Trophoblast cell (in vitro differentiated cells and primary cell): ENCODE measurements at regions not wholly inside any gene's neighbourhood (a gene's known extent, or its start where the extent isn't known, plus 50 kb on each side); places are given as distances from the start of the nearest gene placed in this dataset.

Experiments used
- DNase-seq, 2 donors: peaks; one replicate each; pipeline ENCODE4 v3.0.0-alpha.2; 2016
- H2AFZ ChIP-seq: 2 replicates; pipeline ENCODE4 v1.6.1; 2013; ENCODE audit warnings: low read length, moderate library complexity, mild to moderate bottlenecking; ENCODE audit not compliant: insufficient read depth, poor library complexity
- H2AK5ac ChIP-seq: 2 replicates; pipeline ENCODE4 v1.6.1; 2013; ENCODE audit warnings: mild to moderate bottlenecking, low read length
- H2BK120ac ChIP-seq: 2 replicates; pipeline ENCODE4 v1.6.1; 2013; ENCODE audit warnings: low read length, mild to moderate bottlenecking, moderate library complexity; ENCODE audit not compliant: insufficient read depth, poor library complexity
- H2BK12ac ChIP-seq: 2 replicates; pipeline ENCODE4 v1.6.1; 2013; ENCODE audit warnings: mild to moderate bottlenecking, low read length, moderate library complexity
- H2BK5ac ChIP-seq: 2 replicates; pipeline ENCODE4 v1.6.1; 2013; ENCODE audit warnings: low read length, low read depth, moderate library complexity, mild to moderate bottlenecking; ENCODE audit not compliant: poor library complexity
- H3K14ac ChIP-seq: 2 replicates; pipeline ENCODE4 v1.6.1; 2013; ENCODE audit warnings: mild to moderate bottlenecking, low read length
- H3K18ac ChIP-seq: 2 replicates; pipeline ENCODE4 v1.6.1; 2013; ENCODE audit warnings: mild to moderate bottlenecking, low read length
- H3K23ac ChIP-seq: 2 replicates; pipeline ENCODE4 v1.6.1; 2013; ENCODE audit warnings: low read length
- H3K27ac ChIP-seq: 2 replicates; pipeline ENCODE4 v1.5.1; 2013; ENCODE audit warnings: low read depth, mild to moderate bottlenecking, inconsistent platforms, low read length, moderate library complexity
- H3K27me3 ChIP-seq: 2 replicates; pipeline ENCODE4 v1.6.1; 2013; ENCODE audit warnings: inconsistent platforms, mild to moderate bottlenecking, low read length, moderate library complexity; ENCODE audit not compliant: insufficient read depth
- H3K36me3 ChIP-seq, 2 experiments: 1 replicate in 1 of 2; 2 replicates in 1 of 2; pipeline ENCODE4 v1.6.1; 2013; ENCODE audit warnings: low read length in 2 of 2, mild to moderate bottlenecking in 2 of 2, moderate library complexity in 1 of 2; ENCODE audit not compliant: insufficient read depth in 2 of 2, control insufficient read depth in 1 of 2
- H3K4ac ChIP-seq: 2 replicates; pipeline ENCODE4 v1.6.1; 2013; ENCODE audit warnings: low read depth, mild to moderate bottlenecking, low read length, moderate library complexity
- H3K4me1 ChIP-seq, 2 experiments: 1 replicate in 1 of 2; 2 replicates in 1 of 2; pipeline ENCODE4 v1.6.1; 2013; ENCODE audit warnings: low read length in 2 of 2, mild to moderate bottlenecking in 2 of 2, moderate library complexity in 1 of 2; ENCODE audit not compliant: insufficient read depth in 2 of 2, control insufficient read depth in 1 of 2
- H3K4me2 ChIP-seq: 2 replicates; pipeline ENCODE4 v1.6.1; 2013; ENCODE audit warnings: inconsistent platforms, mild to moderate bottlenecking, low read length, moderate library complexity
- H3K4me3 ChIP-seq: 2 replicates; pipeline ENCODE4 v1.5.1; 2013; ENCODE audit warnings: mild to moderate bottlenecking, low read depth, low read length, inconsistent platforms
- H3K79me1 ChIP-seq: one replicate; pipeline ENCODE4 v1.6.1; 2013; ENCODE audit warnings: low read length
- H3K79me2 ChIP-seq: 2 replicates; pipeline ENCODE4 v1.6.1; 2013; ENCODE audit warnings: low read length, mild to moderate bottlenecking; ENCODE audit not compliant: control insufficient read depth, insufficient read depth, poor library complexity
- H3K9ac ChIP-seq: 2 replicates; pipeline ENCODE4 v1.6.1; 2013; ENCODE audit warnings: mild to moderate bottlenecking, low read length
- H3K9me3 ChIP-seq: 2 replicates; pipeline ENCODE4 v1.6.1; 2013; ENCODE audit warnings: low read depth, mild to moderate bottlenecking, control low read depth, inconsistent platforms, low read length; ENCODE audit not compliant: insufficient read depth
- H4K12ac ChIP-seq: 2 replicates; pipeline ENCODE4 v1.6.1; 2013; ENCODE audit warnings: low read depth, mild to moderate bottlenecking, low read length, moderate library complexity
- H4K8ac ChIP-seq: 2 replicates; pipeline ENCODE4 v1.6.1; 2013; ENCODE audit warnings: low read depth, mild to moderate bottlenecking, low read length, moderate library complexity
- H4K91ac ChIP-seq: one replicate; pipeline ENCODE4 v1.6.1; 2013; ENCODE audit warnings: low read depth, mild to moderate bottlenecking, low read length, moderate library complexity
- WGBS: extraction: QIAGEN DNeasy Blood & Tissue Kit; methylation state at CpG from one replicate; pipeline ENCODE4 v1.1.7; 2013; ENCODE audit warnings: missing lambda C conversion rate; ENCODE audit not compliant: insufficient read length, insufficient coverage; ENCODE audit errors: extremely low coverage; 5-methylcytosine and 5-hydroxymethylcytosine counted together

DNA sequence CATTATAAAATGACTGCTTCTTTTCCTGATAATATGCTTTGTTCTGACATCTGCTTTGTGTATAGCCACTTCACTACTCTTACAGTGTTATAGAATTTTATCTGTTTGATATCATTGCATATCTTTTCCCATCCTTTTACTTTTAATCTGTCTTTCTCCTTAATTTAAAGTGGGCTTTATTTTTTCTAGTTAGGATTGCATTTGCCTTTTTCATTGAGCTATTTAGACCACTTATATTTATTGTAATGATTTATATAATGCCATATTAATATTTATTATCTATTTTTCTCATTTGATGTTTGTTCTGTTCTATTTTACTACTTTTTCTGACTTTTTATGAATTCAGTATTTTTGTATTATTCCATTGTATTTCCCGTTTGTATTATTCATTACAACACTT is 758.7 kb downstream of the TMEM182 start:
- no peak for DNase-seq
- Histone ChIP-seq H2BK5ac (no peak overlapping the region), H4K8ac (no peak overlapping the region), H3K18ac (no peak overlapping the region), H3K36me3 (no peaks in the 10 kb centered on the region), H2AFZ (no peak overlapping the region), H3K4me1 (no peaks in the 10 kb centered on the region), H4K12ac (no peak overlapping the region), H3K9ac (no peak overlapping the region), H3K14ac (no peak overlapping the region), H3K9me3 (no peaks in the 10 kb centered on the region), H2BK120ac (no peak overlapping the region), H3K4ac (no peak overlapping the region), H2BK12ac (no peak overlapping the region), H2AK5ac (no peak overlapping the region), H3K4me3 (no peak overlapping the region), H3K79me1 (no peaks in the 10 kb centered on the region), H3K27ac (no peak overlapping the region), H3K79me2 (no peaks in the 10 kb centered on the region), H3K23ac (no peak overlapping the region), H3K4me2 (no peak overlapping the region), H4K91ac (no peak overlapping the region), H3K27me3 (no peaks in the 10 kb centered on the region)
- WGBS = no CpG with 5 or more reads among the region's 1 CpG

DNA sequence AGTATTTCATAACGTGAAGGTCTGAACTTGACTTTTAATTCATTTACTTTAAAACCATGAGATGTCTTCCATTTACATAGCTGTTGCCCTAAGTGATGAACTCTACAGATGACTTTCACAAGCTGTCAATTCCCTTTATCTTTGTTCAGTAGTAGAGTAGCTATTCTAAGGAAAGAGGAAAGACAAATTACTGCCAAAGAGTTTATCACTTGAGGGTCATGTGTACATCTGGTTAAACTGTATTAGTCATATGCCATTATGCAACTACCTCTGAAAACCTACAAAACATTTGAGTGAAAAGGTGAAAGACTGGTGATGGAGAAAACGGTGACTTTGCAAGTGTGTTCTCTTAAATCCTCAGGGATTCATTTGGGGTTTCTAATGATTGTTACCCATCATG is 763.9 kb downstream of the TMEM182 start:
- H2BK12ac ChIP-seq = no peak overlapping the region
- no peak overlapping the region for H3K23ac ChIP-seq
- H3K4me3 ChIP-seq = no peak overlapping the region
- H2BK120ac ChIP-seq = no peak overlapping the region
- H3K4ac ChIP-seq = no peak overlapping the region
- H2BK5ac ChIP-seq = no peak overlapping the region
- no peak for DNase-seq
- H3K18ac ChIP-seq = no peak overlapping the region
- no CpG with 5 or more reads among the region's 2 CpGs for WGBS
- no peaks in the 10 kb centered on the region for H3K4me1 ChIP-seq
- H4K91ac ChIP-seq = no peak overlapping the region
- no peaks in the 10 kb centered on the region for H3K9me3 ChIP-seq
- H3K9ac ChIP-seq = no peak overlapping the region
- no peak overlapping the region for H3K14ac ChIP-seq
- H2AK5ac ChIP-seq = no peak overlapping the region
- no peaks in the 10 kb centered on the region for H3K79me1 ChIP-seq
- H3K36me3 ChIP-seq = no peaks in the 10 kb centered on the region
- no peaks in the 10 kb centered on the region for H3K79me2 ChIP-seq
- no peak overlapping the region for H4K12ac ChIP-seq
- H3K27me3 ChIP-seq = no peaks in the 10 kb centered on the region
- no peak overlapping the region for H2AFZ ChIP-seq
- no peak overlapping the region for H4K8ac ChIP-seq
- no peak overlapping the region for H3K27ac ChIP-seq
- no peak overlapping the region for H3K4me2 ChIP-seq

DNA sequence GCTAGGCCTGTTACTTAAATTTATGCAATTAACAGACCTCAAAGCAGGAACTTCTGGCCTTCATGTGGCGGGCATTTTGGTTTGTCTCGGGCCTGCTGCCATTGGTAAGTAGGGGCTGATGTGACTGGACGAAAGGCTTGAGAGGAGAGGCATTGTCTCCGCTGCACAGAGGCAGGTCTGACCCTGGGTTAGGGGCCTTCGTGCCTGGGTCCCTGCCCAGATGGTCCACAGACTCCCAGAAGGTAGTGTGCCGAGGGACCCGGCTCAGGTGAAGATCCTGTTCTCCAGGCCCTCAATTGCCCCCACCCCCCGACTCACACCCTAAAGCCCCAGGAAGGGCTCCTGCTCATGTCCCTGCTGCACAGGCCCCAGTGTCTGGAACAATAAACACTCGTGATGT is 764.9 kb downstream of the TMEM182 start:
- DNase-seq = no peak
- Histone ChIP-seq H2AK5ac (no peak overlapping the region), H2BK5ac (no peak overlapping the region), H3K79me2 (no peaks in the 10 kb centered on the region), H2BK12ac (no peak overlapping the region), H3K9me3 (no peaks in the 10 kb centered on the region), H3K27me3 (no peaks in the 10 kb centered on the region), H3K9ac (no peak overlapping the region), H4K8ac (no peak overlapping the region), H3K18ac (no peak overlapping the region), H4K91ac (no peak overlapping the region), H4K12ac (no peak overlapping the region), H3K4ac (no peak overlapping the region), H3K36me3 (no peaks in the 10 kb centered on the region), H3K27ac (no peak overlapping the region), H3K4me1 (no peaks in the 10 kb centered on the region), H3K79me1 (no peaks in the 10 kb centered on the region), H3K4me2 (no peak overlapping the region), H2BK120ac (no peak overlapping the region), H3K23ac (no peak overlapping the region), H3K4me3 (no peak overlapping the region), H3K14ac (no peak overlapping the region), H2AFZ (no peak overlapping the region)
- no CpG with 5 or more reads among the region's 9 CpGs for WGBS

DNA sequence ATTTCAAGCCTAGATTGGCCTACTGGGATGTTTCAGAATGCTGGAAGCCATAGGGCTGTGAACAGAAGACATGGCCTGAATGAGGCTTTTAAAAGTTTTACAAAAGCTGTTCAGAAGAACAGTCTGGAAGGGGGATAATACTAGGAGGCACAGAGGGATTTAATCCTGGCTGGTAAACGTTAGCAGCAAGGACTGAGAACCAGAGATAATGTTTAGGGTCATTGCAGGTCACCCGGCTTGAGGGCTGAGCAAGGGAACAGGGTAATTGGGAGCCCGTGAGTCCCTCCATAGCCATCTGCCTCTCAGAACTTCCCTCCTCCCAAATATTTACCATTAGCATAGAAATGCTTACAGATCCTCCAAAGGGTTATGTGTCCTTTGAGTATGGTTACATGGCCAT is 765.4 kb downstream of the TMEM182 start:
- Histone ChIP-seq H2BK120ac (no peak overlapping the region), H4K8ac (no peak overlapping the region), H3K4me2 (no peak overlapping the region), H4K12ac (no peak overlapping the region), H2AFZ (no peak overlapping the region), H2BK12ac (no peak overlapping the region), H3K27me3 (no peaks in the 10 kb centered on the region), H3K9me3 (no peaks in the 10 kb centered on the region), H3K18ac (no peak overlapping the region), H3K9ac (no peak overlapping the region), H3K79me2 (no peaks in the 10 kb centered on the region), H3K4me1 (no peaks in the 10 kb centered on the region), H3K23ac (no peak overlapping the region), H3K36me3 (no peaks in the 10 kb centered on the region), H3K79me1 (no peaks in the 10 kb centered on the region), H3K27ac (no peak overlapping the region), H2AK5ac (no peak overlapping the region), H3K4ac (no peak overlapping the region), H2BK5ac (no peak overlapping the region), H3K14ac (no peak overlapping the region), H3K4me3 (no peak overlapping the region), H4K91ac (no peak overlapping the region)
- no peak for DNase-seq
- no CpG with 5 or more reads among the region's 3 CpGs for WGBS
